ENCODE measurements at regions not wholly inside any gene's neighbourhood (a gene's known extent, or its start where the extent isn't known, plus 50 kb on each side); places are given as distances from the start of the nearest gene placed in this dataset.
"Not testable (repeated sequence)": the region's sequence is repeated elsewhere in the genome, so short reads cannot be mapped to it uniquely, and the experiment has no call there.

DNA sequence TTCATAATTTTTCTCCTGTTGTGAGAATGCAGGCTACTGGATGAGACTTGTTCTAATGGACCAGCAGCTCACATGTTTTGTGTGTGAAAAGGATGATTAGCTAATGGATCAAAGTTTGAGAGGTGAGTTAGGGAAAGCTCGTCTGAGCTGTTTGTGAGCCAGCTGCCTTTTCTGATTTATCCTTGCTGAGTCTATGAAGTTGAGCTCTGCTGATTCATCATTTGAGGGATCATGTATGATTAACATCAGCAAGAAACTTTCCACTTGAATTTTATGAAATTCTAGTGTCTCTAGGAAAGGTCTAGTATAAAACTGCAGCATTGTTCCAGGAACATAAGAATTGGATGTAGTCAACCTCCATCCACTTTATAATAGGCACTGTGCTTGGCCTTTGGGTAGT, 698.7 kb downstream of the NTRK3 start:
- intact Hi-C loops (cut with DNase I), result no loop called here
- DNase-seq, result no peak

DNA sequence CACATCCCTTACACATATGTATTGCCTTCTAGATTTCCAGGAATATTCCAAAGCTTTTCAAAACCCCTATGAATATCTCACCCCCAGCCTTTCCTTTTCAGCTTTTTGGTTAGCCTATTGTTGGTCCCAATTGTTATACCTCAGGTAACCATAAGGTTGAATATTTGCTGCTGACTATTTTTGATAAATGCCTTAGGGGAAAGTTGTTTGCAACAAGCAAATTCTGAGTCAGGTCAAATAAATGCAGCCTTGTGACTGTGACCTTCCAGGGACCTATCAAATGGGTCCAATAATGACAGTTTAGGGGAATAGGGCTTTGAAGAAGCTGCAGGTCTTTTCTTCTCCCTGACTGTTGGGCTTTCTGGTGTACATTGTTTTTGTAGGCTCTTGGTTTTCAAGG, 699.7 kb downstream of the NTRK3 start:
- intact Hi-C loops (cut with DNase I), result no loop called here
- no peak for DNase-seq

- intact Hi-C loops (cut with DNase I), result no loop called here
- no peak for DNase-seq
These were observed 706.7 kb downstream of the NTRK3 start for GRCh38 chr15:87549860-87550259.

- no peak for DNase-seq
- intact Hi-C loops (cut with DNase I), result no loop called here
These were observed 707.2 kb downstream of the NTRK3 start for GRCh38 chr15:87549296-87549695.

DNA sequence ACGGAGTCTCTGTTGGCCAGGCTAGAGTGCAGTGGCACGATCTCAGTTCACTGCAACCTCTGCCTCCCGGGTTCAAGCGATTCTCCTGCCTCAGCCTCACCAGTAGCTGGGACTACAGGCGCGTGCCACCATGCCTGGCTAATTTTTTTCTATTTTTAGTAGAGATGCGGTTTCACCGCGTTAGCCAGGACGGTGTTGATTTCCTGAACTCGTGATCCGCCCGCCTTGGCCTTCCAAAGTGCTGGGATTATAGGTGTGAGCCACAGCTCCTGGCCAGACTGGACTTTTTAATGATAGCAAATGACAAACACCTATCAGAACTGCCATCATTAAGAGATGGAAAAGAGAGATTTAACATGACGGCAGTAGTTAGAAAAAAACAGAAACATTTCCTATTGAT, 707.9 kb downstream of the NTRK3 start:
- DNase-seq; intact Hi-C loops (cut with DNase I): not testable (repeated sequence)

GRCh38 chr15:87547470-87548181, 708.9 kb downstream of the NTRK3 start:
- DNase-seq, result peak in 1 of 10 donors; percentile 6
- intact Hi-C loops (cut with DNase I), result no loop called here

GRCh38 chr15:87538327-87538834, 718.2 kb downstream of the NTRK3 start:
- DNase-seq, result no peak
- intact Hi-C loops (cut with DNase I), result no loop called here

GRCh38 chr15:87537295-87537694, 719.2 kb downstream of the NTRK3 start:
- no peak for DNase-seq
- intact Hi-C loops (cut with DNase I), result no loop called here

GRCh38 chr15:87533637-87534036, 722.9 kb downstream of the NTRK3 start:
- DNase-seq; intact Hi-C loops (cut with DNase I): not testable (repeated sequence)

DNA sequence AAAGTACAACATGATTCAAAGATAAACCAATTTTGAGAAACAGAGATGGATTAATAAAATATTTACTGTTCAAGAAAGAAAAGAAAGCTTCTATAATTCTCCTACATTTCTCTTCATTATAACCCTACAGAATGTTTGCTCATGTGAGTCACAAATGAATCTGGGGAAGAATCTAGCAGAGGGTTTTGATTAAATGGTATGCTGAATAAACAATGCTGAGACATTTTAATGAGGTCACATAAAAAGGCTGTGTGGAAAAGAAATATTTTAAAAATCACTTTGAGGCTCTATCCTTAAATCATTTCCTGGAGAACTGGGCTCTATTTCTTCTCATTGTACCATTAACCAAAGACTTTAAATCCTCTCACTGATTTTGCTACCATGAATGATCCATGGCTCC, 727.7 kb downstream of the NTRK3 start:
- intact Hi-C loops (cut with DNase I), result no loop called here
- no peak for DNase-seq

DNA sequence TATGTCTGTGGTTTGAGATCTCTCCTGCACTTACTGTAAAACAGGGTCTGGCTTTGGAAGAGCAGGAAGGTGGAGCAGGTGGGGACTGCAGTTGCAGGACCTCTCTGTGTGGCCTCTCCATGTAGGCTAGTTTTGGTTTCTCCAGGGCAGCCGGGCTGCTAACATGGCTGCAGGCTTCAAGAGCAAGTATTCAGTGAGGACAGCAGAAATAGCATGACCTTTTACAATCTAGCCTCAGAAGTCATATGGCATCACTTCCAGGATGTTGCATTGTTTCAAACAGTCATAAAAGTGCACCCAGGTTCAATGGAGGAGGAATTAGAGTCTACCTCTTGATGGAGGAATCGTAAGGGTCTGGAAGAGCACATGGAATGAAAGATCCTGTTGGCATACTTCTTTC, 728.7 kb downstream of the NTRK3 start:
- intact Hi-C loops (cut with DNase I), result no loop called here
- DNase-seq, result no peak

GRCh38 chr15:87527416-87527815, 729.1 kb downstream of the NTRK3 start:
- no peak for DNase-seq
- intact Hi-C loops (cut with DNase I), result no loop called here

DNA sequence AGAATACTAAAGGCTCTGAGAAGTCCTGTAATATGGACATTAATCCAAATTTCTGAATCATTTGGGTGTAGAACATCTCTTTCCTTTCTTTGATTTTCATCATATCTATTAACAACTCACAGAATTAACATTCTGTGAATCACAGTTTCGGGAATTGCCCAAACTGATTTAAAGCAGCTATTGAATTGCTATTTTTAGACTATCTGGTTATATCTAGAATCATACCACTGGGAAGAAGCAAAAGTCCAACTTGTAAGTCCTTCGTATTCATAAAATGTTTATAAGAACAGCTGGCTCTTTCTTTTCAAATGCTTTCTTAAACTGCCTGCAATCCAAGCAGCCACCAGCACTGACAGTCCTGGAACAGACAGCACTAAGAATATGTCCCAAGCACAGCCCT, 733.0 kb downstream of the NTRK3 start:
- intact Hi-C loops (cut with DNase I), result no loop called here
- DNase-seq, result no peak

GRCh38 chr15:87522997-87523396, 733.5 kb downstream of the NTRK3 start:
- intact Hi-C loops (cut with DNase I), result no loop called here

GRCh38 chr15:87518957-87519356, 737.6 kb downstream of the NTRK3 start:
- DNase-seq, result no peak
- intact Hi-C loops (cut with DNase I), result no loop called here

More at GRCh38 chr15:87522997-87523396, 733.5 kb downstream of the NTRK3 start:
- DNase-seq, result no peak

DNA sequence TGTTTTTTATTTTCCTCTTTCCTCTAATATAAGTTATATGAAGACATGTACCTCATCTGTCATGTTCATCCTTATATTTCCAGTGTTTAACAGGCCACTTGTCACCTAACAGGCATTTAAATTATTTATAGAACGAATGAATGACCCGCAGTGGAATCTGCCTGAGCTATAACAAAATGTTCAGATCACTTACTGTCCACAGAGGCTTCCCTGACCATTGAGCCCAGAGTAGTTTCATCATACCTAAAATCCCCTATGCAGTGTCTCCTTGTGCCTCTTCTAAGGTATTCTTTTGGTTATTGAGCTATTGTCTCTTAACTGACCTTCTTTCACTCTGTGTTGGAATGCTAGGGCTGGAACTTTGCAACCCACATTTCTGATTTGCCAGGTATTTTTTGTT, 748.5 kb downstream of the NTRK3 start:
- intact Hi-C loops (cut with DNase I), result no loop called here
- DNase-seq, result no peak

DNA sequence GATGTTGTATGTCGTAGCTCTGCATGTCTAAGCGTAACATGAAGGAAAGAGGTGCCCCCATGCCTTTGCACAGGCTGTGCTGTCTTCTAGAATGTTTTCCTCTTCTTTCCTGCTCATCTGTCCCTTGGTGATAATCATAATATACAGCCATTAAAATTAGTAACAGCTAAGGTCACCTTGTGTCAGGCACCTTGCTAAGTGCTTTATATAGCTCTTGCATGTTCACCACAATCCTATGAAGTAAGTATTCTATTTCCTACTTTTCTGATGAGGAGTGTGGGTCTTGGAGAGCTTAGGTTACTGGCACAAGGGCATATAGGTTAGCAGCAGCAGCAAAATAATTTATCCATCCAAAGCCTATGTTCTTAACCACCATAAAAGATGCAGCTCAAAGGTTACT, 754.4 kb downstream of the NTRK3 start:
- DNase-seq, result no peak

GRCh38 chr15:87500240-87500639, 756.3 kb downstream of the NTRK3 start:
- intact Hi-C loops (cut with DNase I), result no loop called here
- peak in 1 of 10 donors; percentile 39 for DNase-seq

More for the DNA sequence above, 754.4 kb downstream of the NTRK3 start:
- intact Hi-C loops (cut with DNase I), result no loop called here

- DNase-seq, result no peak
- intact Hi-C loops (cut with DNase I), result no loop called here
These were observed 758.0 kb downstream of the NTRK3 start for GRCh38 chr15:87498560-87498959.

DNA sequence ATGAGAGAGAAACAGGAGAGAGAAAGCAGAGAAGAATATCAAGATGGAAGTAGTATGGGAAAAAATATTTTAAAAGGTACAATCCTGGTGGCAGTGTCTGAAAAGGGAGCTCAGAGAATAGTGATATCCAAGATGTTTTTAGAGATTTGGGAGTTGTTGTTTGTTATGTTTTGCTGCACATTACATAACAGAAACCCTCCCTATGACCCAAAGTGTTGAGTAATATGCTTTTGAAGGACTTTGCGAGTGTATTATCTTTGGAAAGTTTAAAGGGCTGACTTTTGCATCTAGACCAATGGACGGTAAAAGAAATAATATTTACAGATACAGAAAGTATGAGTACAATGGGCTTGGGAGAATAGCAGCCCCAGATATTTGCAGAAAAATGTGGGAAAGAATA, 759.7 kb downstream of the NTRK3 start:
- no peak for DNase-seq
- intact Hi-C loops (cut with DNase I), result no loop called here

- no peak for DNase-seq
- intact Hi-C loops (cut with DNase I), result no loop called here
These were observed 760.4 kb downstream of the NTRK3 start for GRCh38 chr15:87496109-87496508.

DNA sequence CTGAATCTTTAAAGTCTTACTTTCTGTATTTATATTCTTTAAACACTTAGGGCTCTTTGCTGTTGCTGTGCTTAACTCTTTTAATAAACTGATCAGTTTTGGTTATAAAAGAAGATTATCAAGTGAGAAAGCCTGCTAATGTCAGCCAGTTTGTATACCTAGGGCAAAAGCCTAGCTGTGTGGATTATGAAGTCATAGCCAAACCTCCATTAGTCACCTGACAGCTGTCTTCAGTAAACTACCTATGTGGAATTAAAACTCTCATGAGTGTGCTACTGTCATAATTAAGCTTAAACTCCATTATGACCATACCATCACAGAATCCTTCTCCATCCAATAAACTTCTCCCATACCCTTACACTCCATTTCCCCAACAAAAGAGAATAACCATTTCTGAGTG, 762.7 kb downstream of the NTRK3 start:
- no peak for DNase-seq
- intact Hi-C loops (cut with DNase I), result no loop called here

- no peak for DNase-seq
- intact Hi-C loops (cut with DNase I), result no loop called here
These were observed 764.2 kb downstream of the NTRK3 start for GRCh38 chr15:87492321-87492720.
